ENCODE measurements at regions not wholly inside any gene's neighbourhood (a gene's known extent, or its start where the extent isn't known, plus 50 kb on each side); places are given as distances from the start of the nearest gene placed in this dataset.

DNA sequence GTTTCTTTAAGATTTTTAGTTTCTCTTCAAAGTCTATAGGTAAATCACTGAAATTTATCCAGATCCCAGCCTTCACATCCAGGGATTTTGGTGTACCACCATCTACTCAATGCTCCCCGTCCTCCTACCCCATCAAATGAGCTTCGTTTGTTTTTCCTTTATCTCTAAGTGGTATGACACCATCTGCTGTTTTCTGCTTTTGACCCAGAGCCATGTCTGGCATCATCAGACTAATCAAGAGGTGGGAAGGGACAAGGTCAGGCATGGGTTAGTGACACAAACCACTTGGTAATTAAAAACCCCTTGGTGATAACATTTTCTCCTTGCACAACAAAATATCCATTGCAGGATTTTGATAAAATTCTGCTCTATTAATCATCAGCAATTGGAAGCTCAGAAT is 92.7 kb upstream of the GOLGA8J start:
- TF ChIP-seq, protein P1, sequence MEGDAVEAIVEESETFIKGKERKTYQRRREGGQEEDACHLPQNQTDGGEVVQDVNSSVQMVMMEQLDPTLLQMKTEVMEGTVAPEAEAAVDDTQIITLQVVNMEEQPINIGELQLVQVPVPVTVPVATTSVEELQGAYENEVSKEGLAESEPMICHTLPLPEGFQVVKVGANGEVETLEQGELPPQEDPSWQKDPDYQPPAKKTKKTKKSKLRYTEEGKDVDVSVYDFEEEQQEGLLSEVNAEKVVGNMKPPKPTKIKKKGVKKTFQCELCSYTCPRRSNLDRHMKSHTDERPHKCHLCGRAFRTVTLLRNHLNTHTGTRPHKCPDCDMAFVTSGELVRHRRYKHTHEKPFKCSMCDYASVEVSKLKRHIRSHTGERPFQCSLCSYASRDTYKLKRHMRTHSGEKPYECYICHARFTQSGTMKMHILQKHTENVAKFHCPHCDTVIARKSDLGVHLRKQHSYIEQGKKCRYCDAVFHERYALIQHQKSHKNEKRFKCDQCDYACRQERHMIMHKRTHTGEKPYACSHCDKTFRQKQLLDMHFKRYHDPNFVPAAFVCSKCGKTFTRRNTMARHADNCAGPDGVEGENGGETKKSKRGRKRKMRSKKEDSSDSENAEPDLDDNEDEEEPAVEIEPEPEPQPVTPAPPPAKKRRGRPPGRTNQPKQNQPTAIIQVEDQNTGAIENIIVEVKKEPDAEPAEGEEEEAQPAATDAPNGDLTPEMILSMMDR (conservative IDR thresholded peaks at IDR 0.05), result no peak
- no peak for TF ChIP-seq EZH2 (IDR thresholded peaks at IDR 0.05; ENCODE audit: low read depth)
